Endothelial cell of umbilical vein (primary cell): ENCODE measurements at regions not wholly inside any gene's neighbourhood (a gene's known extent, or its start where the extent isn't known, plus 50 kb on each side); places are given as distances from the start of the nearest gene placed in this dataset.

Experiments
- BruUV-seq: library from RNA; stranded (reverse); fragments of 400-500 nt; replicated peaks from 2 replicates; lab custom pipeline; 2021; lab: Mats Ljungman, UMichigan
- CTCF ChIA-PET: fragments of 300-600, 350-600 bp; sonication (Branson Sonifier 250); formaldehyde crosslinking; loops from one replicate; lab custom pipeline; 2021; ENCODE audit warnings: antibody characterized with exemption, inconsistent platforms; lab: Charles Lee
- POLR2A ChIA-PET: fragments of 300-600, 350-600 bp; sonication (Branson Sonifier 250); formaldehyde crosslinking; loops from one replicate; lab custom pipeline; 2021; ENCODE audit warnings: antibody characterized with exemption, inconsistent platforms; lab: Charles Lee
- DNase-seq: peaks from one replicate; pipeline ENCODE4 v3.0.0-alpha.2; 2011; ENCODE audit warnings: low read depth, low spot score
- FAIRE-seq: peaks from 2 replicates; lab custom pipeline; 2011; peaks lifted over from hg19 to GRCh38; lab: Jason Lieb, UNC
- H2AFZ ChIP-seq: 2 replicates; pipeline ENCODE4 v1.6.0; 2012; ENCODE audit warnings: low read depth, low read length, control low read depth, inconsistent platforms
- H3K27ac ChIP-seq: 2 replicates; pipeline ENCODE4 v1.5.1; 2011; ENCODE audit warnings: low read depth, mild to moderate bottlenecking, control low read depth, low read length, moderate library complexity; ENCODE audit not compliant: insufficient read depth
- H3K27me3 ChIP-seq, 2 experiments: 2 replicates each; pipeline versions ENCODE4 v1.6.0 to v1.6.1; 2011; ENCODE audit warnings: low read length in 2 of 2, mixed read lengths in 1 of 2; ENCODE audit not compliant: control insufficient read depth in 2 of 2, insufficient read depth in 2 of 2
- H3K36me3 ChIP-seq, 2 experiments: 2 replicates in 1 of 2; 3 replicates in 1 of 2; pipeline ENCODE4 v1.5.1; 2011; ENCODE audit warnings: low read length in 2 of 2, mild to moderate bottlenecking in 1 of 2, moderate library complexity in 1 of 2; ENCODE audit not compliant: control insufficient read depth in 2 of 2, insufficient read depth in 2 of 2; ENCODE audit errors: extremely low read depth in 1 of 2
- H3K4me1 ChIP-seq: 3 replicates; pipeline ENCODE4 v1.5.1; 2011; ENCODE audit warnings: mild to moderate bottlenecking, low read length; ENCODE audit not compliant: control insufficient read depth, insufficient read depth; ENCODE audit errors: extremely low read depth
- H3K4me2 ChIP-seq: 2 replicates; pipeline ENCODE4 v1.6.1; 2011; ENCODE audit warnings: low read length, control low read depth, mixed read lengths; ENCODE audit not compliant: insufficient read depth
- H3K4me3 ChIP-seq, 3 experiments: fragments of 200-600 bp in 1 of 3; sonication (generic), shearing (Covaris generic) in 1 of 3; replicated peaks in 1 of 3; 2 replicates each; pipeline ENCODE4 v1.5.1; 2011 to 2016; ENCODE audit warnings: control low read depth in 3 of 3, low read length in 3 of 3, mild to moderate bottlenecking in 2 of 3, inconsistent platforms in 1 of 3, low read depth in 1 of 3, moderate library complexity in 1 of 3; ENCODE audit not compliant: insufficient read depth in 1 of 3
- H3K79me2 ChIP-seq: 2 replicates; pipeline ENCODE4 v1.6.0; 2012; ENCODE audit warnings: low read length, inconsistent platforms; ENCODE audit not compliant: control insufficient read depth, insufficient read depth
- H3K9ac ChIP-seq: replicated peaks from 2 replicates; pipeline ENCODE3; 2011; ENCODE audit warnings: low read length, control low read depth; ENCODE audit not compliant: insufficient read depth; ENCODE audit errors: extremely low read depth
- H3K9me1 ChIP-seq: replicated peaks from 3 replicates; pipeline ENCODE4 v1.6.0; 2011; ENCODE audit warnings: mild to moderate bottlenecking, low read length; ENCODE audit not compliant: control insufficient read depth, insufficient read depth; ENCODE audit errors: extremely low read depth
- H3K9me3 ChIP-seq: replicated peaks from 2 replicates; pipeline ENCODE4 v1.5.1; 2012; ENCODE audit warnings: low read length, inconsistent platforms; ENCODE audit not compliant: control insufficient read depth, insufficient read depth
- H4K20me1 ChIP-seq: replicated peaks from 2 replicates; pipeline ENCODE3; 2011; ENCODE audit warnings: mild to moderate bottlenecking, low read length; ENCODE audit not compliant: control insufficient read depth, insufficient read depth; ENCODE audit errors: extremely low read depth
- EZH2 ChIP-seq: IDR thresholded peaks from 2 replicates; pipeline ENCODE4 v1.6.1; 2012; ENCODE audit warnings: borderline replicate concordance, low read depth, mild to moderate bottlenecking, moderate library complexity, low read length, inconsistent platforms; ENCODE audit not compliant: severe bottlenecking
- FOS ChIP-seq: IDR thresholded peaks from 2 replicates; pipeline ENCODE4 v1.6.1; 2011; ENCODE audit warnings: mild to moderate bottlenecking, low read length, moderate library complexity, borderline replicate concordance; ENCODE audit not compliant: insufficient read depth
- GATA2 ChIP-seq: IDR thresholded peaks from 2 replicates; pipeline ENCODE4 v1.7.0; 2011; ENCODE audit warnings: low read depth, mild to moderate bottlenecking, moderate library complexity, mixed read lengths, low read length; ENCODE audit not compliant: insufficient read length, insufficient read depth
- JUN ChIP-seq: IDR thresholded peaks from 2 replicates; pipeline ENCODE4 v1.6.1; 2011; ENCODE audit warnings: borderline replicate concordance, low read depth; ENCODE audit not compliant: insufficient read length, insufficient read depth
- MYC ChIP-seq: IDR thresholded peaks from one replicate; pipeline ENCODE4 v1.6.1; 2011; ENCODE audit warnings: mild to moderate bottlenecking, low read depth, low read length
- POLR2A ChIP-seq: IDR thresholded peaks from 2 replicates; pipeline ENCODE4 v1.6.1; 2012; ENCODE audit warnings: low read depth, mild to moderate bottlenecking, control low read depth, low read length
- POLR2AphosphoS5 ChIP-seq: IDR thresholded peaks from 2 replicates; pipeline ENCODE4 v1.6.1; 2012; ENCODE audit warnings: low read depth, mild to moderate bottlenecking, control low read depth, low read length, moderate library complexity; ENCODE audit not compliant: insufficient read depth
- dilution Hi-C: fragments of 300-500 bp; cut with MboI; formaldehyde crosslinking; loops from one replicate; pipeline ENCODE4 v1.15.0; 2019; ENCODE audit warnings: low sequenced_read_pairs; ENCODE audit not compliant: extremely low pct_ligation_motif_present
- intact Hi-C: fragments of 100-400 bp; cut with micrococcal nuclease; formaldehyde crosslinking; loops from one replicate; pipeline ENCODE4 v1.10.0; 2022
- TF ChIP-seq, protein P1 (sequence below): IDR thresholded peaks from 2 replicates; pipeline ENCODE4 v1.6.1; 2011; ENCODE audit not compliant: insufficient read depth, insufficient read length
- TF ChIP-seq, protein P2 (sequence below), 2 donors: IDR thresholded peaks; 1 replicate in 1 of 2; 2 replicates in 1 of 2; pipeline ENCODE4 v1.5.1; 2011; ENCODE audit warnings: low read length in 2 of 2, mild to moderate bottlenecking in 2 of 2, moderate library complexity in 2 of 2, control low read depth in 1 of 2, inconsistent platforms in 1 of 2, low read depth in 1 of 2; ENCODE audit not compliant: insufficient read depth in 1 of 2; ENCODE audit errors: extremely low read depth in 1 of 2

DNA sequence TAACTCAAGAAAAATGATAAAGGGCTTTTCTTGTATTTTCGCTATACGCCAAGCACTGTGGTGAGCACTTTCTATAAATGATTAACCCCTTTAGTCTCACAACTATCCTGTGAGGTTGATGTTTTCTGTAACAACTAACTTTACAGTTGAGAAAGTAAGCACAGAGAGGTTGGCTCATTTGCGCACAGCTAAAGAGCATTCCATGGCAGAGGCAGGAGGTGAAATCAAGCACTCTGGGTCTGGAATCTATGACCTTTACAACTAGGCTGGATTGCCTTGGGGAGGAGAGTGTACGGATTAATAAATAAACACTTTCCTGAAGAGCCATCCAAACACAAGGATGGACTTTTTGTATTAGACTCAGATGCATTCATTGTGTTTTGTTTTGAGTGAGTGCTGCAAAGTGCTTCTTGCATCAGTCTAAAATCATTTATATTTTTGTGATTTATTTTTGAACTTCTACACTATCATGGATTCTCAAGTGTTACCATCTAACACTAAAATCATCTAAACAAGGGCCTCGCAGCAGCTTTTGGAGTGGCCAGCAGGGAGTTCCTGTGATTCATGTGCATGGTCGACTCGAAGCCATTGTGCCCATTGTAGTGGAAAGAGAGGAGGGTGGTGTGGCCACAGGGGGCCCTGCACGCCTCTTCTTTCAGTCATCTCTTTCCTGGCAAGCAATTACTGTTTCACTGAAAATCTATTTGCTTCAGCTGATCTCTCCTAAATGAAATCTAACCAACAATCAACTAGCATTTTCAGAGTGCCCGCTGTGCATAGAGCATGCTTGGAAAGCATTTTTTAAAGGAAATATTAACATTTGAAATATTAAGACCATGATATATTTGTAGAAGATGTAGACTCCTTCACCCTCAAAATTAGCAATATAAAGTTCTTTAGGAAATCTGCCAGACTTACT is 633.4 kb upstream of the COBL start:
- FAIRE-seq, result no peak
- Histone ChIP-seq H3K9me3 (no peaks in the 10 kb centered on the region), H2AFZ (no peak overlapping the region), H3K4me1 (no peaks in the 10 kb centered on the region), H3K4me2 (no peak overlapping the region), H3K4me3 (no peak overlapping the region), H3K36me3 (no peaks in the 10 kb centered on the region), H3K27ac (no peak overlapping the region), H3K9me1 (no peaks in the 10 kb centered on the region), H4K20me1 (no peaks in the 10 kb centered on the region), H3K9ac (no peak overlapping the region), H3K27me3 (no peaks in the 10 kb centered on the region), H3K79me2 (no peaks in the 10 kb centered on the region)
- TF ChIP-seq JUN (no peak), POLR2AphosphoS5 (no peak), POLR2A (no peak), FOS (no peak), GATA2 (no peak), MYC (no peak), EZH2 (no peak)
- TF ChIP-seq, protein P1, sequence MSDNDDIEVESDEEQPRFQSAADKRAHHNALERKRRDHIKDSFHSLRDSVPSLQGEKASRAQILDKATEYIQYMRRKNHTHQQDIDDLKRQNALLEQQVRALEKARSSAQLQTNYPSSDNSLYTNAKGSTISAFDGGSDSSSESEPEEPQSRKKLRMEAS, result no peak
- TF ChIP-seq, protein P2, sequence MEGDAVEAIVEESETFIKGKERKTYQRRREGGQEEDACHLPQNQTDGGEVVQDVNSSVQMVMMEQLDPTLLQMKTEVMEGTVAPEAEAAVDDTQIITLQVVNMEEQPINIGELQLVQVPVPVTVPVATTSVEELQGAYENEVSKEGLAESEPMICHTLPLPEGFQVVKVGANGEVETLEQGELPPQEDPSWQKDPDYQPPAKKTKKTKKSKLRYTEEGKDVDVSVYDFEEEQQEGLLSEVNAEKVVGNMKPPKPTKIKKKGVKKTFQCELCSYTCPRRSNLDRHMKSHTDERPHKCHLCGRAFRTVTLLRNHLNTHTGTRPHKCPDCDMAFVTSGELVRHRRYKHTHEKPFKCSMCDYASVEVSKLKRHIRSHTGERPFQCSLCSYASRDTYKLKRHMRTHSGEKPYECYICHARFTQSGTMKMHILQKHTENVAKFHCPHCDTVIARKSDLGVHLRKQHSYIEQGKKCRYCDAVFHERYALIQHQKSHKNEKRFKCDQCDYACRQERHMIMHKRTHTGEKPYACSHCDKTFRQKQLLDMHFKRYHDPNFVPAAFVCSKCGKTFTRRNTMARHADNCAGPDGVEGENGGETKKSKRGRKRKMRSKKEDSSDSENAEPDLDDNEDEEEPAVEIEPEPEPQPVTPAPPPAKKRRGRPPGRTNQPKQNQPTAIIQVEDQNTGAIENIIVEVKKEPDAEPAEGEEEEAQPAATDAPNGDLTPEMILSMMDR (IDR thresholded peaks at IDR 0.05; ENCODE audit: extremely low read depth in 1 of 2, insufficient read depth in 1 of 2, low read depth in 1 of 2, low read length in 2 of 2), result no peak
- CTCF ChIA-PET, result no interaction called here
- no peak for DNase-seq
- no TSS peak for BruUV-seq
- POLR2A ChIA-PET, result no interaction called here
- intact Hi-C loops (no loop called here), dilution Hi-C loops (no loop called here)
